Body of pancreas (tissue), 4 donors: ENCODE measurements at regions not wholly inside any gene's neighbourhood (a gene's known extent, or its start where the extent isn't known, plus 50 kb on each side); places are given as distances from the start of the nearest gene placed in this dataset.

Experiments used
- ATAC-seq: fragments of 150-250 bp; one replicate; pipeline ENCODE4 v1.9.1; 2016
- DNase-seq, 4 donors: peaks; one replicate each; pipeline ENCODE4 v3.0.0-alpha.2; 2019
- H3K27ac ChIP-seq, 4 donors: fragments of 200-600 bp; sonication (generic); 1 replicate in 3 of 4; 2 replicates in 1 of 4; pipeline versions ENCODE4 v1.5.1 to v1.6.1; 2016 to 2019; ENCODE audit warnings: mild to moderate bottlenecking in 1 of 4, mixed read lengths in 1 of 4, moderate library complexity in 1 of 4
- H3K27me3 ChIP-seq, 2 donors: fragments of 200-600 bp; sonication (generic); one replicate each; pipeline ENCODE4 v1.6.0; 2016; ENCODE audit warnings: mild to moderate bottlenecking in 1 of 2
- H3K36me3 ChIP-seq, 2 donors: fragments of 200-600 bp; sonication (generic); replicated peaks in 1 of 2; 2 replicates each; pipeline ENCODE4 v1.5.1; 2016; ENCODE audit warnings: low read depth in 2 of 2; ENCODE audit not compliant: insufficient read depth in 1 of 2
- H3K4me1 ChIP-seq: fragments of 200-600 bp; sonication (generic); one replicate; pipeline ENCODE4 v1.6.0; 2016
- H3K4me3 ChIP-seq, 2 donors: fragments of 200-600 bp; sonication (generic); 1 replicate in 1 of 2; 2 replicates in 1 of 2; pipeline ENCODE4 v1.5.1; 2016 to 2019
- H3K9me3 ChIP-seq, 3 donors: fragments of 200-600 bp; sonication (generic); 1 replicate in 2 of 3; 2 replicates in 1 of 3; pipeline ENCODE4 v1.5.1; 2016
- POLR2A ChIP-seq, 3 donors: fragments of 450-650 bp; IDR thresholded peaks; one replicate each; pipeline ENCODE4 v1.6.1; 2016; ENCODE audit warnings: antibody characterized with exemption in 3 of 3, mild to moderate bottlenecking in 2 of 3
- WGBS, 2 donors: methylation state at CpG; one replicate each; pipeline ENCODE4 v1.1.5; 2017; 5-methylcytosine and 5-hydroxymethylcytosine counted together
- intact Hi-C: fragments of 100-400 bp; cut with DNase I; formaldehyde crosslinking; loops from one replicate; pipeline ENCODE4 v1.15.1; 2023
- TF ChIP-seq, protein P1 (sequence below), 7 experiments: fragments of 450-650 bp in 4 of 7; fragments of 200-600 bp in 3 of 7; sonication (generic) in 3 of 7; IDR thresholded peaks; one replicate each; pipeline ENCODE4 v1.5.1; 2016 to 2019; ENCODE audit warnings: antibody characterized with exemption in 7 of 7

DNA sequence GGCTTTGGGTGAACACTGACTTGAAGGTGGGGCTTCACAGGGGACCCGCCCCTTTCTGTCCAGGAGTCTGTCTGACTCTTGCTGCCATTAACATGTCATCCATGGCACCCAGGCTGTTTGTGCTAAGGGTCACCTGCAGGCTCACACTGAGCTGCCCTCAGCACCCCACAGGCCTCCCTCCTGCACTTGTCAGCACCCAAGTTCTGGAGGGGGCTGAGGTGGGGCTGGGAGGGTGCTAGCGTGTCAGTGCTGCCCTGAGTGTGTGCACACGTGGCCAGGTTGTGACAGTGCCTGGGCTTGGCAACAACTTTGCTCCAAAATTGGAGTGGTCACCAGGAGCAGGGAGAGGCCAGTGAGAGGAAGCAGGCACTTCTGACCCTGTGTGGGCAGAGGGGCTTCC is 963.2 kb downstream of the TRHDE start:
- DNase-seq = no peak
- TF ChIP-seq POLR2A (IDR thresholded peaks at IDR 0.05) = no peak
- TF ChIP-seq, protein P1, sequence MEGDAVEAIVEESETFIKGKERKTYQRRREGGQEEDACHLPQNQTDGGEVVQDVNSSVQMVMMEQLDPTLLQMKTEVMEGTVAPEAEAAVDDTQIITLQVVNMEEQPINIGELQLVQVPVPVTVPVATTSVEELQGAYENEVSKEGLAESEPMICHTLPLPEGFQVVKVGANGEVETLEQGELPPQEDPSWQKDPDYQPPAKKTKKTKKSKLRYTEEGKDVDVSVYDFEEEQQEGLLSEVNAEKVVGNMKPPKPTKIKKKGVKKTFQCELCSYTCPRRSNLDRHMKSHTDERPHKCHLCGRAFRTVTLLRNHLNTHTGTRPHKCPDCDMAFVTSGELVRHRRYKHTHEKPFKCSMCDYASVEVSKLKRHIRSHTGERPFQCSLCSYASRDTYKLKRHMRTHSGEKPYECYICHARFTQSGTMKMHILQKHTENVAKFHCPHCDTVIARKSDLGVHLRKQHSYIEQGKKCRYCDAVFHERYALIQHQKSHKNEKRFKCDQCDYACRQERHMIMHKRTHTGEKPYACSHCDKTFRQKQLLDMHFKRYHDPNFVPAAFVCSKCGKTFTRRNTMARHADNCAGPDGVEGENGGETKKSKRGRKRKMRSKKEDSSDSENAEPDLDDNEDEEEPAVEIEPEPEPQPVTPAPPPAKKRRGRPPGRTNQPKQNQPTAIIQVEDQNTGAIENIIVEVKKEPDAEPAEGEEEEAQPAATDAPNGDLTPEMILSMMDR (IDR thresholded peaks at IDR 0.05) = no peak
- Histone ChIP-seq H3K36me3 (no peaks in the 10 kb centered on the region), H3K4me3 (no peak overlapping the region), H3K27me3 (no peaks in the 10 kb centered on the region), H3K4me1 (no peaks in the 10 kb centered on the region), H3K9me3 (peaks cover 0 to 5% (median 0%) of the 10 kb centered on the region in 3 donors), H3K27ac (no peak overlapping the region)
- WGBS, 2 donors = 90% methylated on average over 3 of the region's 3 CpGs
- ATAC-seq = no peak
- intact Hi-C loops = no loop called here

GRCh38 chr12:73240110-73240509 is 967.9 kb downstream of the TRHDE start:
- no peaks in the 10 kb centered on the region for H3K27me3 ChIP-seq
- H3K27ac ChIP-seq = no peak overlapping the region
- TF ChIP-seq, protein P1 (IDR thresholded peaks at IDR 0.05) = no peak
- no peak for TF ChIP-seq POLR2A (IDR thresholded peaks at IDR 0.05)
- H3K4me3 ChIP-seq = no peak overlapping the region
- ATAC-seq = no peak
- no peaks in the 10 kb centered on the region for H3K36me3 ChIP-seq
- H3K9me3 ChIP-seq = no peaks in the 10 kb centered on the region
- DNase-seq = no peak
- 73 to 76% methylated on average over 1 of the region's 1 CpG for WGBS, 2 donors
- H3K4me1 ChIP-seq = no peaks in the 10 kb centered on the region
- intact Hi-C loops = no loop called here

- no peak for DNase-seq
- ATAC-seq = no peak
Measured at GRCh38 chr12:73262788-73263381, 990.7 kb downstream of the TRHDE start.

DNA sequence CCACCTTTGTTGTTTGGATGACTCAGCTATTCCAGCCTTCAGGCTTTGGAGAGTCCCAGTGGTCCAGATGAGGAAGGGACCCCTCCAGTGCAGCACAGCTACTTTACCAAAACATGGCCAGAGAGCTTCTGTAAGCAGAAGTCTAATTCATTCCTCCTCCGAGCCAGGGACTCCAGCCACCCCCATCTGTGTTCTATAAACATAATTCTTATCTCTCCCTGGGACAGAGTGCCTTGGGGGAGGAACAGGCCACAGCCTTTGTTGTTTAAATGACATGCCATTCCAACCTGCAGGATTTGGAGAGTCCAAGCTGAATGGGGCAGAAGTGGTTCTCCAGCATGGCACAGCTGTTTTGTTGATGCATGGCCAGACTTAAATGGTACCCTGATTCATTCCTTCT is 994.0 kb downstream of the TRHDE start:
- DNase-seq = no peak
- Histone ChIP-seq H3K4me1 (no peaks in the 10 kb centered on the region), H3K27ac (no peak overlapping the region), H3K36me3 (no peaks in the 10 kb centered on the region), H3K27me3 (no peaks in the 10 kb centered on the region), H3K4me3 (no peak overlapping the region), H3K9me3 (no peaks in the 10 kb centered on the region)
- intact Hi-C loops = no loop called here
- WGBS, 2 donors = 70 to 86% methylated on average over 1 of the region's 1 CpG
- no peak for TF ChIP-seq POLR2A (IDR thresholded peaks at IDR 0.05)
- TF ChIP-seq, protein P1 (IDR thresholded peaks at IDR 0.05) = no peak
- no peak for ATAC-seq

More at GRCh38 chr12:73262788-73263381, 990.7 kb downstream of the TRHDE start:
- WGBS, 2 donors = 3% methylated on average over 1 of the region's 1 CpG
- H3K9me3 ChIP-seq = no peaks in the 10 kb centered on the region
- H3K36me3 ChIP-seq = no peaks in the 10 kb centered on the region
- H3K27ac ChIP-seq = no peak overlapping the region
- no peak overlapping the region for H3K4me3 ChIP-seq
- no peaks in the 10 kb centered on the region for H3K27me3 ChIP-seq
- H3K4me1 ChIP-seq = no peaks in the 10 kb centered on the region
- TF ChIP-seq, protein P1 (IDR thresholded peaks at IDR 0.05) = no peak
- no peak for TF ChIP-seq POLR2A (IDR thresholded peaks at IDR 0.05)
- intact Hi-C loops = no loop called here

DNA sequence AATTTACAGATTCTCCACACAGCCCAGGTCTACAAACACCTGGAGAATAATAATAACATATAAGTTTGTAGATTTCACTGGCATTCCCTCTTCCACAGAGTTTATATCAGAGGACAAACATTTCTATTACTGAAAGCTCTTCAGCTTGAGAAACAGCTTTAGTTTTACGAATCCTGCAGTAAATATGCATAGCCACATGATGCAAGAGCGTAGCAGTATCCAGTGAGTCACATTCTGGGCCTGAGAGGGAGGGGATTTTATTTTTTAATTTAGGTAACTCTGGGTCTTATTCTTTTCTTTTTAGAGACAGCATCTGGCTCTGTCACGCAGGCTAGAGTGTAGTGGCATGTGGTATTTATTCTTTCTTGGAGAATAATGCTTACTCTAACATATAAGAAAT is 1002.8 kb downstream of the TRHDE start:
- no peak for ATAC-seq

More for the DNA sequence above, 1002.8 kb downstream of the TRHDE start:
- 78 to 84% methylated on average over 3 of the region's 3 CpGs for WGBS, 2 donors
- H3K27me3 ChIP-seq = no peaks in the 10 kb centered on the region
- H3K27ac ChIP-seq = no peak overlapping the region
- H3K4me3 ChIP-seq = no peak overlapping the region
- no peak for TF ChIP-seq POLR2A (IDR thresholded peaks at IDR 0.05)
- TF ChIP-seq, protein P1 (IDR thresholded peaks at IDR 0.05) = no peak
- H3K36me3 ChIP-seq = no peaks in the 10 kb centered on the region
- DNase-seq = no peak
- intact Hi-C loops = no loop called here
- no peaks in the 10 kb centered on the region for H3K9me3 ChIP-seq
- no peaks in the 10 kb centered on the region for H3K4me1 ChIP-seq
